Activated T-cell treated with anti-CD3 and anti-CD28 coated beads for 4 hours (primary cell): ENCODE measurements at regions not wholly inside any gene's neighbourhood (a gene's known extent, or its start where the extent isn't known, plus 50 kb on each side); places are given as distances from the start of the nearest gene placed in this dataset.
"Not testable (repeated sequence)": the region's sequence is repeated elsewhere in the genome, so short reads cannot be mapped to it uniquely, and the experiment has no call there.

Experiments used
- DNase-seq: peaks from one replicate; pipeline ENCODE4 v3.0.0-alpha.2; 2020

DNA sequence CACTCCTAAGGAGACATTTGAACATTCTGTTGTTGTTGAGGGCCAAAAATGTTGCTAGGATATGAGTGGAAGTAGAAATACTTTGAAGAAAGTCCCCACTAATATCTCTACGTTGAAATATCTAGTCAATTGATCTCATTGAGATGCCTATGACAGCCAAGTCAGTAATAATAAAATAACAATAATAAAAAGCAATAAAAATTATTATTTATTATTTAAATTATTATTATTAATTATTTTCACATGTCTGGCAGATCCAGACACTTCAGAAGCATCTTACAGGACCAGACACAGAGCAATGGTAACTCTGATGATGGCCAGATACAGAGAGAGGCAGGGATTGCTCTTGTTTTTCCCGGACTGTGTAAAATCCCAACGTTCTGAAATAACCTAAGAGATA lies 143.5 kb upstream of the PALMD start:
- no peak for DNase-seq

GRCh38 chr1:99503276-99503747 lies 142.6 kb upstream of the PALMD start:
- no peak for DNase-seq

DNA sequence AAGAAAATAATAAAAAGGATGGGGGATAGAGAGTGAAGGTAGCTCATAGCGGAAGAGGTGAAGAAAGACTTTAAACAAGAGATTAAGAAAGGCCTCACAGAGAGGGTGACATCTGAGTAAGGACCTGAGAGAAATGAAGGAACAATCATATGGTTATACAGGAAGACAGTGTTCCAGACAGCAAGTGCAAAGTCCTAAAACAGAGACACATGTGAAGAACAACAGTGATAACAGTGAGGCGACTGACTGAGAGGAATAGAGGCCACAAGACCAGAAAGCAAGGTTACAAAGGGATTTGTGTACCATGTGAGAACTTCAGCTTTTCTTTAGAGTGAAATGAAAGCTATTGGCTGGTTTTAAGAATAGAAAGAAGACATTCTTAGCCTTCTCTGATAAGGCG lies 141.6 kb upstream of the PALMD start:
- DNase-seq, result no peak

GRCh38 chr1:99506631-99507030 lies 139.3 kb upstream of the PALMD start:
- no peak for DNase-seq

GRCh38 chr1:99507446-99507845 lies 138.5 kb upstream of the PALMD start:
- DNase-seq, result not testable (repeated sequence)

DNA sequence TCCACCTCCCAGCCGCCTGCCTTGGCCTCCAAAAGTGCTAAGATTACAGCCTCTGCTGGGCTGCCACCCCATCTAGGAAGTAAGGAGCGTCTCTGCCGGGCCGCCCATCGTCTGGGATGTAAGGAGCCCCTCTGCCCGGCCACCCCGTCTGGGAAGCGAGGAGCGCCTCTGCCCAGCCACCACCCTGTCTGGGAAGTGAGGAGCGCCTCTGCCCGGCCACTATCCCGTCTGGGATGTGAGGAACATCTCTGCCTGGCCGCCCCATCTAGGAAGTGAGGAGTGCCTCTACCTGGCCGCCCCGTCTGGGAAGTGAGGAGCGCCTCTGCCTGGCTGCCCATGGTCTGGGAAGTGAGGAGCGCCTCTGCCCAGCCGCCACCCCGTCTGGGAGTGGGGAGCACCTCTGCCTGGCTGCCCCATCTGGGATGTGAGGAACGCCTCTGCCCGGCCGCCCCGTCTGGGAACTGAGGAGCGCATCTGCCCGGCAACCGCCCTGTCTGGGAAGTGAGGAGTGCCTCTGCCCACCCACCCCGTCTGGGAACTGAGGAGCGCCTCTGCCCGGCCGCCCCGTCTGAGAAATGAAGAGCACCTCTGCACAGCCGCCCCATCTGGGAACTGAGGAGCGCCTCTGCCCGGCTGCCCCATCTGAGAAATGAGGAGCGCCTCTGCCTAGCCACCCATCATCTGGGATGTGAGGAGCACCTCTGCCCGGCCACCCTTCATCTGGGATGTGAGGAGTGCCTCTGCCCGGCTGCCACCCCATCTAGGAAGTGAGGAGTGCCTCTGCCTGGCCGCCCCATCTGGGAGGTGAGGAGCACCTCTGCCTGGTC lies 137.8 kb upstream of the PALMD start:
- no peak for DNase-seq

GRCh38 chr1:99508733-99509445 lies 137.0 kb upstream of the PALMD start:
- DNase-seq, result not testable (repeated sequence)

GRCh38 chr1:99514823-99515552 lies 130.9 kb upstream of the PALMD start:
- DNase-seq, result not testable (repeated sequence)

- no peak for DNase-seq
These were observed 129.8 kb upstream of the PALMD start for GRCh38 chr1:99516141-99516540.

DNA sequence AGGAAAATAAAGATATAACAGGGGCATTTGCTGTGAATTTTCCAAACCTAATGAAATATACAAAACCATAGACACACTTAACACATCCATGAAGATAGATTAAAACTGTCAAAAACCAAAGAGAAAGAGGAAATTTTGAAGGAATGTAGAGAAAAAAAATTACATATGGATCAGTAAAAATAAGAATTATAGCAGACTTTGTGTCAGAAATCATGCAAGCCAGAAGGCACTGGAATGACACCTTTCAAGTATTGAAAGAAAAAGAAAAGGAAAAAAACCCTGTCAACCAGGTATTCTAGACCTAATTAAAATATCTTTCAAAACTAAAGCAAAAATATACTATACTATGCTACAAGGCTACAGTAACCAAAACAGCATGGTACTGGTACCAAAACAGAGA lies 125.8 kb upstream of the PALMD start:
- no peak for DNase-seq

GRCh38 chr1:99525331-99525730 lies 120.6 kb upstream of the PALMD start:
- DNase-seq, result no peak

GRCh38 chr1:99527078-99527477 lies 118.8 kb upstream of the PALMD start:
- no peak for DNase-seq

- no peak for DNase-seq
These were observed 118.4 kb upstream of the PALMD start for GRCh38 chr1:99527545-99527944.

- DNase-seq, result no peak
These were observed 116.9 kb upstream of the PALMD start for GRCh38 chr1:99529002-99529401.

GRCh38 chr1:99531578-99532275 lies 114.2 kb upstream of the PALMD start:
- DNase-seq, result no peak

DNA sequence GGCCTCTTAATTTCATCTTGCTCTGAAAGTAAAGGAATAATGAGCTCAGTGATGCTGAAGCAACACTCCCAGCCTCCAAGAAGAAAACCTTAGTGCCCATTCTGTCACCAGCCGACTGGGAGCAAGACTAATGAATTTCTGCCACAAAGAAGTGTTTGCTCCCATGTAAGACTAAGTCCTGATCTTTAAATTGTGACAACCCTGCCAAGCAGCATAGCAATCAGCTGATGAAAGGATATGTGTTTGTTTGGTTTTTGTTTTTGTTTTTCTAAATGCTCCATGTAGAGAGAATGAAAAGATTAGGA lies 113.7 kb upstream of the PALMD start:
- DNase-seq, result no peak

GRCh38 chr1:99533909-99534637 lies 111.8 kb upstream of the PALMD start:
- DNase-seq, result no peak

DNA sequence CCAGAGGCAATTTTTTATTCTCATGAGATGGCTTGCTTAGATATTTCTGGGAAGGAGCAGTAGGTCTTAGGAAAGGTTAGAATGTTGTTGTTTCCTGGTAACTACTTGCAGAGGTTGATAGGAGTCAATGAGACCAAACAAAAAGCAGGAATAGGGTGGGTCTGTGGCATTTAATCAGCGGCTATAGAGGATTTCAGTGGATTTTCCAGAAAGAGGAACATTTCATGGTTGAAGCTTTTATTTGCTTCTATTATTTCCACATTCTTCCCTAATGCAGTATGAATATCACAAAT lies 111.3 kb upstream of the PALMD start:
- DNase-seq, result no peak

- DNase-seq, result no peak
These were observed 110.3 kb upstream of the PALMD start for GRCh38 chr1:99535470-99536164.

- no peak for DNase-seq
These were observed 107.9 kb upstream of the PALMD start for GRCh38 chr1:99537886-99538617.

DNA sequence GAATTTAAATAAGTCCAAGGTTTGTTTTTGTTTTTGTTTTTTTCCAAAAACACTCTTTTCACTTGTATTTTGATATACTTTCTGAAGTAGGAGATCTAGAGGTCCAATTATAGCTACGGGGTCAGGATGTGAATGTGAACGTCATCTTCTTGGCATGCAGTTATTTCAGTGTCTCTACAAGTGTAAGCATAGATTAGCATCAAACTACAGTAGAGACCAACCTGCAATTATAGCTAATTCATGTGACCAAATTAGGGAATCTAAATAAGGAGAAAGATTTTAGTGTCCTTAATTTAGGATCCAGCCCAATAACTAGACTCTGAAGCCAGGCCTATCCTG lies 107.3 kb upstream of the PALMD start:
- DNase-seq, result no peak
